Activated T-helper 9 cell treated with anti-CD3 and anti-CD28 coated beads, Interleukin-2, amount 50 U/mL, for 16 hours (primary cell): ENCODE measurements at regions not wholly inside any gene's neighbourhood (a gene's known extent, or its start where the extent isn't known, plus 50 kb on each side); places are given as distances from the start of the nearest gene placed in this dataset.

Experiments
- DNase-seq: peaks from one replicate; pipeline ENCODE4 v3.0.0-alpha.2; 2020; ENCODE audit warnings: low read depth

DNA sequence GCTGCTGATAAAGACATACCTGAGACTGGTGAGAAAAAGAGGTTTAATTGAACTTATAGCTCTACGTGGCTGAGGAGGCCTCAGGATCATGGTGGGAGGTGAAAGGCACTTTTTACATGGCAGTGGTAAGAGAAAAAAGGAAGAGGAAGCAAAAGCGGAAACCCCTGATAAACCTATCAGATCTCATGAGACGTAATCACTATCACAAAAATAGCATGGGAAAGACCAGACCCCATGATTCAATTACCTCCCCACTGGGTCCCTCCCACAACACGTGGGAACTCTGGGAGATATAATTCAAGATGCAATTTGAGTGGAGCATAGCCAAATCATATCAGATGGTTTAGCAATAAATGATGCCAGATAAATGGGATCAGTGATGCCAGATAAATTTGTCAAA, 892.0 kb upstream of the CELF2 start:
- no peak for DNase-seq

DNA sequence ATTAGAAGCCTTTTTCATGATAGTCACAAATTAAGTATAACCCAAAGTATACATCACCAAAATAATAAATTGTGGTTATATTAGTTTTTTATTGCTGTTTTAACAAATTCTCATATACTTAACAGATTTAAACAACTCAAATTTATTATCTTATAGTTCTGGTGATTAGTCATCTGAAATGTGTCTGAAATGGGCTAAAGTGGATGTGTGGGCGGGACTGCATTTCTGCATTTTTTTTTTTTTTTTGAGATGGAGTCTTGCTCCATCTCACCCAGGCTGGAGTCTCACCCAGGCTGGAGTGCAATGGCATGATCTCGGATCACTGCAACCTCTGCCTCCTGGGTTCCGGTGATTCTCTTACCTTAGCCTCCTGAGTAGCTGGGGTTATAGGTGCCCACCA, 891.5 kb upstream of the CELF2 start:
- DNase-seq: no peak

DNA sequence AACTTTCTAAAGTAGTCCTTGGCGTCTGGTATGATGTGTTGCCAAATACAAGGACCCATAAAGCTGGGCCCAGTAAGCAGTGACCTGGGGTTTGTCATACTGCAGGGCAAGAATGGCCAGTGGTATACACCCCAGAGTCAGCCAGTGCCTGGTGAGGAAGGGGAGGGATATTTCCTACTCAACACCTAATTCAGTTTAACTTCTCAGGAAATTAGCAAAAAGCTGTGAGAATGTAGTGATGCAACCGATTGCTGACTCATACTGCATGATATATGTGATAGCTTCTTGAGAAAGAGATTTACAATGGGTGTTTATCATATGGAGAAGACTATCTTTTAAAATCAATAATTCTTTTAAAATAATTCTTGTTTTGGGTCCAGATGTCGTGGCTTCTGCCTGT, 889.3 kb upstream of the CELF2 start:
- no peak for DNase-seq

DNA sequence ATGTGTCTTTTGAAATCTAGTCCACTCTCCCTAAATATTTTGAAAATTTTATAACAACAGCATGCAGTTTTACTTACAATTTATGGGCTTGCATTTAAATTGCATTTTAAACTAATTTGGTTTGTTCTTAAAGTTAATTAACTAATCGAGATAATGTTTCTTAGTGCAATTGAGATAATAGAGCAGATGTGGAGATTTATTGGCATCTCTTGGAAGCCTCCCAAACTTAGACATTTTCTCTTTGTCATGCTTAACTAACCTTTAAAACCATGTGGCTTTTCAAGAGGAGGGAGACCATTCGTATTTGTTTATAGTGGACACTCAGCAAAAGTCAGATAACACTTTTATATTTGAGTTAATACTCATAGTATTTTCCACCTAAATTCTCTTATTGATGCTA, 887.0 kb upstream of the CELF2 start:
- no peak for DNase-seq

DNA sequence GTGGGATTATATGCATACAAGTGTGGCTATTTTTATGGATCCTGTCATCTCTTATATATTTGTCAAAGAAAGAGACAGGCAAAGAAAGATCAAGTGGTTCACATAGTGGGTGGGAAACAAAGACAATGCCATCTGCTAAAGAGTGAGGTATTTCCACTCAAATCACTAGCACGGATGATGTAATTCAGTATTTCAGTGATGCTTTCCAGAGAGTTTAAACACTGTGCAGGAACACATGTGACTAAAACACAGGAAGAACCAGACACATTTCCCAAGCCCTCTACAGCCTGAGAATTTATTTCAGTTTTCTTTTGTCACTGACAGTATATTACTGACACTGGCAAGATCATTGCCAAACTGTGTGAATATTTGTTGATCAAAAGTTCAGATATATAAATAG, 885.7 kb upstream of the CELF2 start:
- no peak for DNase-seq

DNA sequence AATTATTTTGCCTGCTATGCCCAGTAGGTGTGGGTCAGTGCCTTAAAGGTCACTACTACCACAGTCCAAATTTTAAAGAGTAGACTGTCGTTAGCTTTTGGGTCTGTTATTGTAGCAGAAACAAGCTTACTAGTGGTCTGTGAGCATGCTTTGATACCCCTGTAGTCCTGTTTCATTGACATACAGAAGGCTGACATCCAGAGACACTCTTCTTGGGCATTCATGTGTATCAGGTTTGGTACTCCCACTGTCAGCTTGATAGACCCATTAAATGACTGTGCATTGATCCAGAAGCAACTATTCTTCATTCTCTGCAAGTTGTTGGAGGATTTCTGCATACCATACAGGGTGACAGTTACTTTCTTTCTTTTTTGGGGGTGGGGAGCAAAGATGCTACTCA, 884.4 kb upstream of the CELF2 start:
- no peak for DNase-seq

DNA sequence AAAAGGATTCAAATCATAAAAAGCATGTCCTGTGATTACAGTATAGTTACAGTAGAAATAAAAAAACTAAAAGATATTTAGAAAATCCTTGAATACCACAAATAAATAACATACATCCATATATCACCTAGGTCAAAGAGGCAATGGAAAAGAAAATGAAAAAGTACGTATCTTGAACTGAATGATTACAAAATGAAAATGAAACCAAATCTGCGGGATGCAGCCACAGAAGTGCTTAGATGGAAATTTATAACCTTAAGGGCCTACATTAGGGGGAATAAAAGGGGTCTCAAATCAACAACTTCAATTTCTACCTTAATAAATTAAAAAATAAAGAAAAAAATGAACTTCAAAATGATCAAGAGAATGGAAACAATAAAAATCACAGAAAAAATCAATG, 879.0 kb upstream of the CELF2 start:
- DNase-seq: no peak

DNA sequence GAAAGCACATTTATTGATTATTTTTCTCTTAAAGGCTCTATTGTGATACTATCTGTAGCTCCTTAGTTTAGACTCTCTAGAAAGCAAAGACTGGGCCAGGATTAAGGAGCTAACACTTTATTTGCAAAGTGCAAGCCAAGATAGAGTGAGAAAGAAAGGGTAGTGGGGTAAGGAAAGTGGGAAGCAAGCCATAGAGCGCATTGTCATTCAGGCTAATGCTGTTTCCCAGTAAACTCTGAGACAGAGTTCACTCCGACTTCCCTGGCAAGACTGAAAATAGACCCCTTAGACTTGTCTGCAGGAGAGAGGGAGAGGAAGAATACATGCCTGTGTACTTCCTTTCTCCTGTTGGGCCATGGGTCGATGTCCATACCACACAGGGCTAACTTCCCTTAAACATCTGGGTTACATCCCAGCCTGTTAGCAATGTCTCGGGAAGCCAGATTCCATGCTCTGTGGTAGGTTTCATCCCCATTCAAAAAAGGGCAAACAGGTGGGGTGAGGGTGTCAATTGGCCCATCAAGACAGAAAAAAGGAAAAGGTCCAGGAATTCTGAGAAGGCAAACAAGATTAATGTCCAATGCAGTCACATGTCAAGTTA, 875.8 kb upstream of the CELF2 start:
- no peak for DNase-seq

DNA sequence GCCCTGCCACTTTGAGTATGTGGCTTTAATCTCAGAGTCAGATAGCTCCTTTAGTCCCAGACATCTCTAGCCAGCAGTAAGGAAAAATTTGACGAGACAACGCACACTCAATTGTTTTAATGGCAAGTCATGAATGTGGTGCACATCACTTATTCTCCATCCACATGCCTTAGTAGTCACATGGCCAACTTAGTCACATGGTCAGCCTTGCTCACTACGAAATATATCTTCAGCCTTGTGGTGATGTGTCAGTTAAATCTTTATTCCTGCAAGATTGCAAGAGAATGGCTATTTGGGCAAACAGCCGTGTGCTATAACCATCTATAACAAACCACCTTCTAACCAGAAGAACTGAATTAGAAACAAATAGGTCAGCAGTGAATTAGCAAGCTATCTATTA, 871.1 kb upstream of the CELF2 start:
- no peak for DNase-seq

DNA sequence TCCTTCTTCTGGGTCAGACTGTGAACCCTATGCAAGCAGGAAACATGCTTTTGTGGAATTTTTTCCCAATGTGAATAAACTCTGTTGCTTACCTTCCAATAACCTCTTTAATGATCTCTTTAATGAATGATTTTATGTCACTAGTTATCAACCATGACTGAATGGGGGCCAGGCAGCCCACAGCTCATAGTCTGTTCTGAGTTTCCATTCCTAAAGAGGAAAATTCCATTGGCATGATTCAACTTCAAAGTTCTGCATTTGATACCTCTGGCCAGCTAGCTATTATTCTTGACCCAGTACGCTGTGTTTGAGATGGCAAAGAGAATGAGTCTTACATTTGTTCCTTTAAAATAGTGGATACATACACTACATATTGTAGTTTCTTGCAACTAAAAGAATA, 867.8 kb upstream of the CELF2 start:
- no peak for DNase-seq

DNA sequence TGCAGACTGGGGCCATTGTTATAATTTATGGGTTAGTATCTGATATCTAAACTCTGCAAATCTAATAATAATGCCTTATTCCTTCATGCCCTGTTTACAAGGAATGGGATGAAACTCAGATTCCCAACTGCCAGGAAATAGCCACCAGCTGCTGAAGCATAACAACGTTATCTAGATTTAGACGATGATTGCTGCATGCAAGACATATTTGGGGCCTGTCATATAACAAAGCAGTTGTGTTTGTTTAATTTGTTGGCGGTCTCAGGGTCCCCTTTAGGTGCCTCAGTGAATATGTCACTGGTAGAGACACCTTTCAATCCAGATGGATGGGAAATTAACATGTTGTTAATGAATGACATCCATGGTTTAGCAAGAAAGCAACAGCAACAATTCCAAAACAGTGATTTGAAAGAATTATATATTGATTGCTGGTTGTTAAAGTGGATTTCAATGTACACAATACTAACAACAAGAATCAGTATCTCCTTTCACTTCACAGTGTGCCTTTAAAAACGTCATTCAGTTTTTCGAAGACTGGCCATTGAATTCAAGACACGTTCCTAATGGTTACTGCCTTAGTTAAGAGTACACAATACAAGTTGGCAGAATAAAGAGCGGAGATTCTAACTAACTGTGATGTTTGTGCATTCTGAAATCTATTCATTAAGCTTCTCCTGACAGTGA, 860.6 kb upstream of the CELF2 start:
- no peak for DNase-seq

DNA sequence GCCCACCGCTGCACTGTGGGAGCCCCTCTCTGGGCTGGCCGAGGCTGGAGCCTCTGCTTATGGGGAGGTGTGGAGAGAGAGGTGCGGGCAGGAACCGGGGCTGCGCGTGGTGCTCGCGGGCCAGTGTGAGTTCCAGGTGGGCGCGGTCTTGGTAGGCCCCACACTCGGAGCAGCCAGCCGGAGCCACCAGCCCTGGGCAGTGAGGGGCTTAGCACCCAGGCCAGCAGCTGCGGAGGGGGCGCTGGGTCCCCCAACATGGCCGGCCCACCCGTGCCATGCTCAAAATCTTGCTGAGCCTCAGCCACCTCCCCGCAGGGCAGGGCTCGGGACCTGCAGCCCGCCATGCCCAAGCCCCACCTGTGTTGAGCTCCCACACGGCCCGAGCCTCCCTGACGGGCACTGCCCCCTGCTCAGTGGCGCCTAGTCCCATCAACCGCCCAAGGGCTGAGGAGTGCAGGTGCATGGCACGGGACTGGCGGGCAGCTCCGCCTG, 856.8 kb upstream of the CELF2 start:
- DNase-seq: no peak

DNA sequence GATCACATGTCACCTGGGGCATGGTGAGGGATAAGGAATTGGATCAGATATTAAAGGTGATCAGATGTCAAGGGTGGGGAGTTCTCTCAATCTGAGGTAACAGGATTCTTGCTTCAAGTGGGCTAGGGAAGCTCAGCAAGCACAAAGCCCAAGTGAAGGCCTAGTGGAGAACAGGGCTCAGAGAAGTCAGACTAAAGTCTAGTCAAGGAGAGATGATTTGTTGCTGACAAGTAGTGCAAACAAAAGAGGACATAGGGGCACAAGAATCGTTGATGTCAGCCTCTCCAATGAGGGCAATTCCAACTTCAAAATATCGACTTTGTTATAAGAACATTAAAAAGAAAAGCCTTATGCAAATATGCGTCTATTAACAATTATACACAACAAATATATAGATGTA, 852.8 kb upstream of the CELF2 start:
- no peak for DNase-seq

DNA sequence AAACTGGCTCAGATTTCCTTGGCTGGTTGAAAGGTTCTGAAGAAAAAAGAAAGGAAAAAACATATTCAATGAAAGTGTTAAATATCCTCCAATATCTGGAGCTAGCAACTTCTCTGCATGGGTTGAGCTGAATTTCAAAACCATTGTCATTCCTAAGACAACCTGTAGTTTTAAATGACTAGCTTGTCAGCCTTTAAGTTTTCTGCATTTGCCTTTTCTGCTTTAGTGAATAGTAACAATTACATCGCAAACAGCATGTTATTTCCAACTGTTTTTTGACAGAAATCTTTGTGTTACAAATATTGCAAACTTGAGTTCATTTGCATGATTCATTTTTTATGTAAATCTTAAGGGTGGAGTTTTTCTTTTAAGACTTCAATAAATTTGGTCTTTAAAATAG, 852.3 kb upstream of the CELF2 start:
- DNase-seq: no peak

DNA sequence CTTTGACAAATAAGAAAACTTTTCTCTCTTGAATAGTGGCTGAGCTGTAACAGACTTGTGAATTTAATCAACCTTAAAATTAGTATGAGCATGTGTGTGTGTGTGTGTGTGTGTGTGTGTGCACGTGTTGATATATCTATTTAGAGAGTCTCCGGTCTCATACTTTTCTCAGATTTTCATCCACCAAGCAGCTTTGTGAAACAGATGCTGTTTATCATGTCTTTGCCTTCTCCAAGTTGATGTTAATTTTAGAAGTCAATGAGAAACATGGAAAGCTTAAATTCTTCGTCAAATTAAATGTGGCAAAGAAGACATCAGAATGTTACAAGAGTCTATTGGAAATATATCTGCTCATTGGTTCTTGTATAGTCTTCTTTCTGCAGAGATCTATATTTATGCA, 839.2 kb upstream of the CELF2 start:
- DNase-seq: no peak

DNA sequence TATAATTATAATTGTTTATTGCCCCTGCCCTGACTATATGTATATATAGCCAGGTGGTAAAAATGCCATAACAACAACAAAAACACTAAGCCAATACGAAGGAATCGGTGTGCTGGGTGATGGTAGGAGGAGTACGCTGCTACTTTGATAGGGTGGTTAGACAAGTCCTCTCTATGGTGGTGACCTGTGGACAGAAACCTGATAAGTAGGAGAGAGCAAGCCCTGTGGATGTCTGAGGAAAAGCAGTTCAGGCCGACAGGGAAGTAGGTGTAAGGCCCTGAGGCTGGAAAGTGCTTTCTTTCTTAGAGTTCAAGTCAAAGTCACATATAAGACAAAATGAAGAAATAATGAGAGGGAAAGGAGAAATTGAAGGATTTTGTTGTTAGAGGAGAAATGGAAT, 823.8 kb upstream of the CELF2 start:
- DNase-seq: no peak

DNA sequence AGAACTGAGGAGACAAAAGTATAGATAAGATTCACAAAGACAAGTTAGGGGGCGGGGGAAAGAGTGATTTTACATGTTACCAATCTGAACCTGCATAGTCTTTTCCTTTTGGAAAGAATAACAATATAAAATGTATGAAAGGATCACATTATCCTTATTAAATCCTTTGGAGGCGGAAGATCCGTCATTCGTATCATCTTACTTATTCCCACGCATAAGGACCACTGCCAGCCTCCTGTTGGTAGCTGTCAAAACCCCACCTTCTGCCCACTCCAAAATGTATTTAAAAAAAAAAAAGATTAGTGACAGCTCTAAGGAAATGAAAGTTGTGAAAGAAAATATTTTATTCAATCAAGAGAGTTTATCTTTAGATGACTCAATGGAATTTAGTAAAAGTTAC, 821.0 kb upstream of the CELF2 start:
- no peak for DNase-seq

DNA sequence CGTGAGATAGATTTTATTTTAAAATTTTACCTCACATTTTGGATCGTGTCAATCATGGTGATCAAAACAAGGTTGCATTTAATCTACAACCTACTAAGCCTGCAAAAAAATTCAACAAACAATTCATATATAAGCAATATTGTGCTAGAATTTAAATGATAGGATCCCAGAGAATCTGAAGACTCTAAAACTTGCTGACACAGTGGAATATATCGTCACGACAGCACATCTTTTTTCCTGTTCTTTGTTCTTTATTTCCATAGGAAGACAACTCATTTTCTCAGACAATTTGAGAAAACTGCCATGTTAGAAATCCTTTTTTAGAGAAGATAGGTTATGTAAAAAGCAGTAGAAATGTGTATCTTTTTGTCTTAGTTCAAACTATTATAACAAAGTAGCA, 820.2 kb upstream of the CELF2 start:
- no peak for DNase-seq

DNA sequence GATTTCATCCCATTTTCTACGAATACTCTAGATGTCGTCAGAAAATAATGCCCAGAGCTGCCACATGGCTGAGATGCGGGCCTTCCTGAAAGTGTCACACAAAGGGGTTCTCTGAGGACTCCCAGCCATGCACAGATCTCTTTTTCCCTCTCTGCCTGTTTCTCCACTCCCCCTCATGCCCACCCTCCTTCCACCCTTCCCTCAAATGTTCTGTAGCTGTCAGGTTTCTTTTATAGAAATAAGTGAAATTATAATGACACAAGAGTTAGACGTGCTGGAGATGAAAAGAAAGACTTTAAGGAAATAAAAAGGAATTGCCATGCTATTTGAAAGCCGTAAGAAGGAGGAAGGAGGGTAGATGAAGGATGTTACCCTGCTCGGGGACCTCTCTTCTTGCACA, 819.3 kb upstream of the CELF2 start:
- no peak for DNase-seq

DNA sequence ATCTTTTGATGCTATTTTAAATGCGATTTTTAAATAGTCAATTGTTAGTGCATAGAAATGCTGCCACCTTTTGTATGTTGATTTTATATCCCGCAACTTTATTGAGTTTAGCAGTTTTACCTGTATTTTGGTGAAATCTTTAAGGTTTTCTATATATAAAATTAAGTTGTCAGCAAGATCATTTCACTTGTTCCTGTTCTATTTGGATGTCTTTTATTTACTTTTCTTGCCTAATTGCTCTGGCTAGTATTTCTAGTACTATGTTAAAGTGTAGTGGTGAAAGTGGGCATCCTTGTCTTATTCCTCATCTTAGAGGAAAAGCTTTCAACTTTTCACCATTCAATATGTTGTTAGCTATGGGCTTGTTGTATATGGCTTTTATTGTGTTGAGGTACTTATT, 813.3 kb upstream of the CELF2 start:
- no peak for DNase-seq

DNA sequence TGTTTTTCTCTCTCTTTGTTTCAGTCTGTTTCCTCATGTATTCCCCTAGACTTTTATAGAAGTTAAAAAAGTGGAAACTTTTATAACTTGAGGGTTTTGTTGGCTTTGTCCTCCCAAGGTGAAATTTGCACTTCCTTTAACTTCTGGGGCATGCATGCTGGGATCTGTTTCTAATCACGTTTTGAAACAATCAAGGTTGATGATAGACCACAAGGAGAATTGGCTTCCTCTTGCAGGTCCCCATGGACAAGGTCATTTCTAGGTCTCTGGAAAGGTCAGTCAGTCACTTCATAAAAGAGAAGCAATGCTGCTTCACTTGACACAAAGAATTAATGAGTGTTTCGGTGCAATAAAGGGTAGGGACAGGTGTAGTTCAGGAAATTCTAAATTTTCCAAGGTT, 811.8 kb upstream of the CELF2 start:
- no peak for DNase-seq

DNA sequence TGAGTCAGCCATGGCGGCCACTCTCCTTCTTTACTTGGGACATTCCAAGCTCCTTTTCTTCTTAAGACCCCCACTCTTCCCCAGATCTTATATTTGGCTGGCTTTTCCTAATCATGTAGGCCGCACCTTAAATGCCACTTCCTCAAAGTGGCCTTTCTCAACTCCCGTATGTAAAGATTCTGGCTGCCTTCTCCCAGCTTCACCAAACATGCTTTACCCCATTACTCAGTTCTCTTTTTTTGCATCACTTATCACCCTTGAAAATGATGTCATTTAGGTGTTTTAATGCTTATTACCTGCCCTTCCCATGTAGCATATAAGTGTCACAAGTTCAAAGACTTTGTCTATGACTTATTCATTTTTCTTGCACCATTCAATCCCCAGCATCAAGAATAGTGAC, 810.1 kb upstream of the CELF2 start:
- DNase-seq: no peak

DNA sequence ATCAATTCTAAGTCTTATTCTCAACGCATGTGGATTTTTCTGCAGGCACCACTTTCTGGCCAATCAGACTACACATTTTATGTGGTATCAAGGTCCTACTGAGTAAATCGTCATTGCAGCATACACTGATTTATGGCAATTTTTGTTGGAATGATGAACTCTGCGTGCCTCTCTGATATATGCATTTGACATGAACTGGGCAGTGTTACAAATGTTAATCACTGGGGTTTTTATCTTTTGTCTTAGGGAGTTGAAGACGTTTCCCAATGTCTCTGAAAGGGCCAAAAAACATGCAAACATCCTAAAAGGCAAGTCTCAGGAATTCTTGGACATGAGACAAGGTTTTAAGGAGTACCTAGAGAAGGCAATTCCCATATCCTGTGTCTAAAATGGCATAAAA, 809.5 kb upstream of the CELF2 start:
- DNase-seq: no peak

DNA sequence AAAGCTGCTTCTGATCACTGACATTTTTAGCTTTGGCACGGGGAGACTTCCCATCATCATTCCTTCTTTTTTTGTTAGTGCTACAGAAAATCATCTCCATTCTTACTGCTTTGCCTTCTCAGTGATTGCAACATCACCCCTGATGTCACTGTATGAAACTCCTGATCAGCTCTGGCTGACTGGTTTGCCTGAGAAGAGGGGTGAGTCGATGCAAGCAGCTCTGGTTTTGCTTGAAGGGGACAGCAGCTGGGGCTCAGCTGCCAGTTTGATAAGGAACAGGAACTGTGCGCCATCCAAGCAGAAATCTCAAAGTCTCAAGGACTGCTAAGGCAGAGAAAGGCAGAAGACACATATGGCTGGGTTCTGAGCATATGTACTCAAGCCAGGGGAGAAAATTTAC, 808.5 kb upstream of the CELF2 start:
- DNase-seq: no peak
